Pons (tissue), 1 donor: ENCODE measurements at regions not wholly inside any gene's neighbourhood (a gene's known extent, or its start where the extent isn't known, plus 50 kb on each side); places are given as distances from the start of the nearest gene placed in this dataset.
A peak's percentile ranks its signal among the peaks of the same experiment; 100 is the strongest.

Experiments used
- DNase-seq: peaks from one replicate; pipeline ENCODE4 v3.0.0-alpha.2; 2016; ENCODE audit warnings: low spot score

GRCh38 chr6:94376876-94377275 is 957.5 kb upstream of the EPHA7 start:
- no peak for DNase-seq

GRCh38 chr6:94372229-94372628 is 952.9 kb upstream of the EPHA7 start:
- DNase-seq = peak; percentile 99

DNA sequence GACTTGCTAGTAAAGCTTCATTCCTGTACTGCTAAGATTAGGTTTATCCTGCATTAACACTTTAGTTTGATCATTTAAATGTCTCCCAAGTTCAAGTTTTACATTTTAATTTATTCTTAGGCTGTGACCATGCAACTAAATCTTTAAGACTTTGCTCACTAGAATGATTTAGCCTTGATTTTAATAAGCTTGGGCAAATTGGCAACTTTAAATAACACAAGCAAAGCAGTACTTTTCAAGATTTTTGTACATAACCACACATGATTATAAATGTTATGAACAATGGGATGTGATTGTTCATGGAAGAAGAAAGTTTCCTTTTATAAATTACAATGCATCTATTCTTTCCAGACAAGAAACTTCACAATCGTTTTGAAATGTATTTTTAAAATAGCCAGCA is 948.0 kb upstream of the EPHA7 start:
- peak; percentile 73 for DNase-seq

DNA sequence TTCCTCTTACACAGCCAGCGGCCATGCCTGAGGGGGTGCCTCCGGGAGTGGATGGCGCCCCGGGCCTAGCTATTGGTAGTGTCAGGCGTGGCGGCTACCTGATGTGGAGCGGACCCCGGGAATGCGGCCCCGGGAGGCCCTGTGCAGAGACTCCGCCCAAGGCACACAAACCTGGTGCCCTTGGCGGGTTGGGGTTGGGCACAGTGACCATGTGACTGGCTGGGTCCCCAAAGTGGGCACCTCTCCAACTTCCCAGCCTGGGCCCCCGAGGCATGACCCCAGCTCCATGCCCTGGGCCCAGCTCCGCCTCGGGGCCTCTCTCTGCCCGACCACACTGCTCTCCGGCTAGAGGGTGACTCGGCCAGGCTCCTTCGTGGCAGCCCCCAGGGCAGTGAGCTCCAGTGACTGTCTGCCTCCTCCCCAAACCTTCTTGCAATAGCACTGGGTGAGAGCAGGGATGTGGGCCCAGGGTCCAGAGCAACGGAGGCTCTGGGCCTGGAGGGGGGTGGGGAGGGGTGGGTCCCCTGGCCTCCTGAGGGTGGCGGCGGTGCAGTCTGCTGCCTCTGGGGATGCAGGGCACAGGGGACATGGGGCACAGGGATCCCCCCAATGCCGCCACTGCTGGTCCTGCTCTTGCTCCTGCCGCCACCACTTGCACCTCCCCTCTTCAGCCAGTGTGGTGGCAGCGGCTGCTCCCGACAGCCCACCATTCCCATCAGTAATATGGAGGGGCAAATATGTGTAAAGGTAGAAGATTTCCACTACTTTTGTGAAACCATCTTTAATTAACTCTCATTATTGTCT is 942.9 kb upstream of the EPHA7 start:
- no peak for DNase-seq

DNA sequence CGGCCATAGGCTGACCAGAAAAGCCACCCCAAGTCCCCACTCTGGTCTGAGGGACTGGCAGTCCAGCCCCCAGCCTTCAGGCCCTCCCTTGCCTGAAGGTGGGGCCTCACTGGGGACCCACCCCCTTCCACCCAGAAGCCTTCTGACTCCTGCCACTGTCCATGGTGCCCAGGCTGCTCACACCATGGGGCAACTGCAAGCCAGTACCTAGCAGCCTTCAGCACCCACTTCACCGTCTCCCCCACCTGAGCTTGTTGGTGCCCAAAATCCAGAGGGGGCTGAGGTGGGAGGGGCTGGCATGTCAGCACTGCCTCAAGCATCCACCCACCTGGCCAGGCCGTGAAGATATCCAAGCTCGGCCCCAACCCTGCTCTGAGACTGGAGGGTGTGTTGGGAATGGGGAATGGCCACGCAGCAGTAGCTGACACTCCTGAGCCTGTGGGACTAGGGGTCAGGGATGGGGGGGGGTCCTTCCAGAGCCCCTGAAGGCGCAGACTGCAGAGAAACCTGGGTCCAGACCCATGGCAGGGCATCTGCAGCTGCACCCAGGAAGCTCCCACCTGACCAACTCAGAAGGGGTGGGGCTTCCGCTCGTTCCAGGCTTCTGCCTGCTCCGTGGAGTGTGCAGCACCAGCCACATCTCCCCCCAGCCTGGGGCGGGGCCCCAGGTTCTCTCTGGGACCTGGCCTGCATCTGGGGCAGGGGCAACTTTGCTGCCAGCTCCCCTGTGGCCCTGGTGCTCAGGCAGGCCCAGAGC is 942.1 kb upstream of the EPHA7 start:
- no peak for DNase-seq

DNA sequence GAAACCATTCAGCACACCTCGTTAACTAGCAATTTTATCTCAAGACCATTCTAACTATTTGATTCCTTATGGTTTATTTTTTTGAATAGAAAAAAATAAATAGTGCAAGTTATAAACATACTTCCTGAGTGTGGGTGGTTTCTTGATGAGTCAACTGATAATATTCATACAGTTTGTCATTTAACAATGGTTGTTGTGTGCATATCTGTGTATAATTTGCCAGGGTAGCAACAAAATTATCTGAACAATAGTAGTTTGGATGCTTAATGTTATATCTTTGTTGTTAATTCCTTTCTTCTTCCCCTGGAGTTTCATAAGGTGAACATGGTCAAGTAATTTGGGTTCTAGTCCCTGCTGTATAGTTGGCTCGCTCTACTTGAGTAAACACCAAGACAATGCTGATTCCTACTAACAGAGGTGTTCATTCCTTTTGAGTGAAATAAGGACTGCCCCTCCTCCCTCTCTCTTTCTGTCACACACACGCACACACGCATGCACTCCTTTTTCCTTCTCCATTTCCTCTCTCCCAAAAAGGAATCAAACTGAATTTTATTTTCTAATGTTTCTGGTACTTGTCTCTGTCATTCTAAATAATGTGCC is 938.1 kb upstream of the EPHA7 start:
- no peak for DNase-seq

DNA sequence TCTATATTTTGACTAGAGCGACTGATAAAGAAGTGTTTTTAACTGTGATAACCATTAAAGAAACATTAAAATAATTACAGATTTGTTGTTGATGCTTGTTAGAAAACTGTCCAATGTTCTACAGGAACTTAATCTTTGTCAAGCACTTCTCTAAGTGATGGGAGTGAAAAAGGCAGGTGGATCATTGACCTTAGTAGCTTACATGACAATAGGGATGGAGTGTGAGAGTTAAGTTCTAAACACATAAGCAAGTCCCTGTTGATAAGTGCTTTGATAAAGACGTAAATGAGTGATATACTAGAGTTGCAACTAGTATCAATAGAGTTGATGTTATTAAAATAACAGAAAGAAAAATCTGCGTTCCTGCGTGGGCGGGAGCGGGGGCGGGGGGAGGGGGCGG is 931.5 kb upstream of the EPHA7 start:
- no peak for DNase-seq

- no peak for DNase-seq
Observed at GRCh38 chr6:94349227-94349626, 929.9 kb upstream of the EPHA7 start.

- no peak for DNase-seq
Observed at GRCh38 chr6:94344866-94345265, 925.5 kb upstream of the EPHA7 start.

DNA sequence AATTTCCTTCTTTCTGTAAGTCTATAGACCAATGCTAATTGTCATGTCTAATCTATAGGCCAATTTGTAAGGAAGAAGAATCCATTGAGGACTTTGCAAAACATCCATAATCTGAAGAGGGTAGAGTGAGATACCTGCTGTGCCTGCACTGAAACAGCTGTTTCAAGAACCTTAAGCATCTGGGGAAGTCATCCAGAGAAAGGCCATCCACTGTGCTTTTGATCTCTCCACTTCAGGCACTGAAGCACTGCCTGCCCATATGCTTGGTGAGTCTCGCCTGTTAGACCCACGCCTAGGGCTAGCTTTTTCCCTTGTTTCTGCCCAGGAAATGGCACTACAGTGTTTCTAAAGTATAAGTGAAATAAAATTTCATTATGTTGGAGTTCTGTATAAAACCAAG is 921.8 kb upstream of the EPHA7 start:
- DNase-seq = no peak

DNA sequence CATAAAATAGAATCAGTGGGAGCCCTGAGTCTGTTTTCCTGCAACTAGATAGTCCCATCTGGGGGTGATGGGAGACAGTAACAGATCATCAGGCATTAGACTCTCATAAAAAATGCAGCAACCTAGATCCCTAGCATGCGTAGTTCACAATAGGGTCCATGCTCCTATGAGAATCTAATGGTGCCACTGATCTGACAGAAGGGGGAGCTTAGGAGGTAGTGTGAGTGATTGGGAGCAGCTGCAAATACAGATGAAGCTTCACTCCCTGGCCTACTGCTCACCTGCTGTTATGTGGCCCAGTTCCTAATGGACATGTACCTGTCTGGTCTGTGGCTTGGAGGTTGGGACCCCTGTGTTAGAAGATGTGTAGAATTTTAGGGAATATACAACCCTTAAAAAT is 904.5 kb upstream of the EPHA7 start:
- no peak for DNase-seq

DNA sequence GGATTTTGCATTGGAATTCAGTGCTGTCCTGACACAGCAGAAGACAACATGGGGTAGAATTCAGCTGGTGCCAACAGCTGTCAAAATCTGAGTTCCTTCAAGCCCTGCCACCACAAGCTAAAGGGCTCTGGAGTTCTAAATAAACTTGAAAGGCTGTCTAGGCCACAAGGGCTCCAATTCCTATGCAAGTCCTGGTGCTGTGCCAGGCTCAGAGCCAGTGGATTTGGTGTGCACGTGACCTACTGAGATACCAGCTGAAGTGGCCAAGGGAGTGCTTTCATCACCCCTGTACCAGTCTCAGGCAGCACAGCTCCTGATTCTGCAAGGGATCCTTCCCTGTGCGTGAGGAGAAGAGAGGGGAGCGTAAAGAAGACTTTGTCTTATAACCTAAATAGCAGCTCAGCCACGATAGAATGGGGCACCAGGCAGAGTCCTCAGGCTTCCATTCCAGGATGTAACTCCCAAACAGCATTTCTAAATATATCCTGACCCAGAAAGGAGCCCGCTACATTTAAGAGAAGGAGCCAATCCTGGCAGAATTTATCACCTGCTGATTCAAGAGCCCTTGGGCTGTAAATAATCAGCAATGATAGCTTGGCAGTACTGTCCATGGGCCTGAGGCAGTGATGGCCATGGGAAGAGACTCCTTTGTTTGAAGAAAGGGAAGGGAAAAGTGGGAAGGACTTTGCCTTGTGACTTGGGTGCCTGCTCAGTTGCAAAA is 881.2 kb upstream of the EPHA7 start:
- DNase-seq = no peak

GRCh38 chr6:94289131-94289530 is 869.8 kb upstream of the EPHA7 start:
- DNase-seq = no peak

DNA sequence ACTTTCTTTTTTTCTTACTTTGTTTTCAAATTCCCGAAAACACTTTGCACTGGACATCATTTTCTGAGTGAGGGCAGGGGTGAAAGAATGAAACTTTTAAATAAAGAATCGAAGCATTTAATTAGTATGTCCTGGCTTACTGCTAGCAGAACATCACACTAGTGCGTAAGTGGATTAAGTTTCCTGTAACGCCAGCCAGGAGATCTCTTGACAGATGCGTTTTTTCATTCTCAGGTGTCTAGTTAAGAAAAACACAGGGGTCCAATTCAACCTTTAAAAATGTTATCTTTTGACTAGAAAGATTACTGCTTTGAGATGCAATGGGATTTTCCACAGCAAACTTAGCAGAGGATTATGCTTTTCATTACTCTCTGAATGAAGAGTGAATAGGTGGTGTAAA is 858.8 kb upstream of the EPHA7 start:
- DNase-seq = no peak

DNA sequence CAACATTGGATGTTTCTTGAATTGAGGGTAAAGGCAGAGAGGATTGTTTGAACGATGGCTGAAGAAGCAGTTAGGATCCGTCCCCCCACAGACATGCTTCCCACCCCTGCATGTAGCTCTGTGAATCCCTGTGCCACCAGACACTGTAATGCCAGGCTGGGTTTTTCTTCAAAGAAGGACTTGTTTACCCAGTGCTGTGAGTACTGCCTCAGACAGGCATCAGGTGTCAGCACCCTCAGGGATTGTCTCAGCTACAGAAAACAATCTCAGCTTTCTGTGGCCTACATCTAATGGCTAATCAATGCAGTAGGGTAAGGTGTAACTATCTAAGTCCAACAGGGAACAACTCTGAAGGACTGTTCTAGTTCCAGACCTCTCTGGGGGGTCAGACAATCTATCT is 853.0 kb upstream of the EPHA7 start:
- DNase-seq = no peak

DNA sequence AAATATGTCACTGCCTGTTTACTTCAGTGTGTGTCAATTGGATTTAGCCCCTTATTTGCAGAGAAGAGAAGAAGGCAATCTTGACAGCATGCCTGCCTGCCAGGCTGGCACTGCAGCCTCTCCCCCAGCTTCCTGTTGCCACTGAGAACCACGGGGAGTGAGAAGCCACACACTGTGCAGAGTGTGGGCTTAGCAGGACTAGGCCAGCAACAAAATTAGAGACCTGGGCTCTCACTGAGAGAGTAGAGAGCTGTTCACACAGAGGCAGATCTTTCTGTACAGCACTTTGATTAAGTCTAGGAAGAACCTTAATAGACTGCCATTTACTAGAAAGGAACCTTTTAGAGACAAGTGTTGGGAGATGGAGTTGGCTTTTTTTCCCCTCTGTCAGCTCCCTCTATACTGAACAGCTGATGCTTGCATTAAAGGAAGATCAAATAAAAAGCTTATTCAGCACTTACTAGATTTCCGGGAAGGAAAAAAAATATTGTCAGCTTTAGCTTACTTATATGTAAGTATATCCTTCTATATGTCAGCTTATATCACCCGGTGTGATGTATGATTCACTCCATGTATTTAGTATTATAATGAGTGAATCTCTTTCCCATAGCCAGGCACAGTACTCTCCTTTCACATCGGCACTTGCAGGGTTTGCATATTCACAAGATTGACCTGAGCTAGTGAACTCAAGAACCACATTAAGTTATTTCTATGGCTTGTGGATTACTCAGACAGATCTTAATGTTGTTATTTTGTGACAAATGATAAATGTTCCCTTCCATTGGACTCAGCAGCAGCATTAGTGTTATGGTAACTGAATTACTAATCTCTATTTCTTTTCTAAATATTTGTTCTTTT is 851.0 kb upstream of the EPHA7 start:
- DNase-seq = peak; percentile 37

- DNase-seq = no peak
Observed at GRCh38 chr6:94269256-94269655, 849.9 kb upstream of the EPHA7 start.

DNA sequence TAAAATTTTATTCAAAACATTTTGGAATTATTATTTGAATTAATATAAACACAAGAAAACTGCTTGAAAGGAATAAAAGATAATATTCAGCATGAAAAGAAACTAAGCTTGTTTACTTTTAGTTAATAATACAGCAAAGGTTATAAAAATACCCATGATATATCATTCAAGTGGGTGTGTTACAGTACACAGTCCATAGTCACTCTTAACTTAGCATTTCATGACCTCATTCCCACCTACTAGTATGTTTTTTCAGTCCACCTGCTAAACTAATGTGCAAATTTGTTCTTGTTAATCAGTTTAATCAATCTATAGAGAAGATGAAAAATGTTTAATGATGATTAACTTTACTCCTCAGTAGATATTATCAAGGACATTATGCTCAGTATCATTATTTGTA is 841.4 kb upstream of the EPHA7 start:
- DNase-seq = no peak

- peak; percentile 54 for DNase-seq
Observed at GRCh38 chr6:94254689-94255088, 835.3 kb upstream of the EPHA7 start.

DNA sequence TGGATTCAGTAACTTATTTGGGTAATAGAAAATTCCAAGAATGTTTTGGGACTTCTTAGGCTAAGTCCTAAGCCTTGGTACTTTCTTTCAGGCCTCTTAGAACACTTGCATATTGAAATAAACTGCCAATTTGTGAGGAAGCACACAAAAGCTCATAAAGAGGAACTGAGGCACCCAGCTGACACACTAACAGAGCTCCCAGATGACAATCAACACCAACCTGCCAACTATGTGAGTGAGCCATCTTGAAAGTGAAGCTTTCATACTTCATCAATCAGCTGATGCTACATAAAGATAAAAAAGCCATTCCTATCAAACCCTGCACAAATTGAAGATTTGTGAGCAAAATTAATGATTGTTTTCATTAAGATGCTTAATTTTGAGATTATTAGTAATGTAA is 832.5 kb upstream of the EPHA7 start:
- DNase-seq = no peak

DNA sequence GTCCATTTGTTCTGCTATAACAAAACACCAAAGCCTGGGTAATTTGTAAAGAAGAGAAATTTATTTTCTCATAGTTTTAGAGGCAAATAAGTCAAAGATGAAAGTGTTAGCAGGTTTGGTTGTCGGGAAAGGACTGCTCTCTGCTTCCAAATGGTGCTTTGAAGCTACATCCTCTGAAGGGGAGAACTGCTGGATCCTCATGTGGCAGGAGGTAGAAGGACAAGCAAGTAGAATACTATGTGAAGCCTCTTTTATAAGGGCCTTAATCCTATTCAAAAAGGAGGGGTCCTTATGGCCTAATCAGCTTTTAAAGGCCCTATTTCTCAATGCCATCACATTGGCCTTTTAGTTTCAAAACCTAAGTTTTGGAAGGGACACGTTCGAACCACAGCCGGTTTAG is 826.0 kb upstream of the EPHA7 start:
- DNase-seq = no peak

GRCh38 chr6:94238868-94239267 is 819.5 kb upstream of the EPHA7 start:
- no peak for DNase-seq
